GM19438 (cell line): ENCODE measurements at regions not wholly inside any gene's neighbourhood (a gene's known extent, or its start where the extent isn't known, plus 50 kb on each side); places are given as distances from the start of the nearest gene placed in this dataset.
"Not testable (repeated sequence)": the region's sequence is repeated elsewhere in the genome, so short reads cannot be mapped to it uniquely, and the experiment has no call there.

ENCODE experiments used
- ATAC-seq: cut with Tn5 transposase; IDR thresholded peaks from one replicate; pipeline ENCODE4 v1.9.1; 2021; ENCODE audit warnings: low read depth; ENCODE audit not compliant: unreplicated experiment

DNA sequence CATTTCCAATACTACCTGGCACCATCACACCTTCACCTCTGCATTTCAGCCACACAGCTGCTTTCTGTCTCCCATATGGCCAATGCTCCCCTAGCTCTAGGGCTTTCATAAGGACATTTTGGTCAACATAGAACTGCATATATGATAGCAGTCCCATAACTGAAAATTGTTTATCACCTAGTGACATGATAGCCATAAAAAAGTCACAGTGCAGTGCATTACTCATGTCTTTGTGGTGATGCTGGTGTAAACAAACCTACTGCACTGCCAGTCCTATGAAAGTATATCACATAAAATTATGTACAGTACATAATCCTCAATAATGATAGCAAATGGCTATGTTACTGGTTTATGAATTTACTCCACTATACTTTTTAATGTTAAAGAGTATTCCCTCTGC, 221.0 kb downstream of the NAF1 start:
- no peak for ATAC-seq

DNA sequence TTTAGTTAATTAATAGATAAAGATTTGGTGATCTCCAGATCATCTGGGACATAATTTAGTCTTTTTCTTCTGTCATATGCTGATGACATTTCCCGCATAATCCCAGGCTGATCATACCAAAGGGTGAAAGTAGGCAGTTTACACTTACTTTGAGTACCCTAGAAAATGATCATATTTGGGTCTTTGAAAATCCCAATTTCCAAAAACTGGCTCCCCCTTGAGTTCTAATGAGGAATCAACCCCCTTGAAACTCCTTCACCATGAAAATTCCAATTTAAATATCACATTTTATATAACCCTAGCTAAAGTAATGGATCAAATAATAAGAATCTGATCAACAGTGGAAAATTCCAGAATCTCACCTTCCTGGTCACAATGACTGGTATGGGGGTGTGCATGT, 223.4 kb downstream of the NAF1 start:
- no peak for ATAC-seq

DNA sequence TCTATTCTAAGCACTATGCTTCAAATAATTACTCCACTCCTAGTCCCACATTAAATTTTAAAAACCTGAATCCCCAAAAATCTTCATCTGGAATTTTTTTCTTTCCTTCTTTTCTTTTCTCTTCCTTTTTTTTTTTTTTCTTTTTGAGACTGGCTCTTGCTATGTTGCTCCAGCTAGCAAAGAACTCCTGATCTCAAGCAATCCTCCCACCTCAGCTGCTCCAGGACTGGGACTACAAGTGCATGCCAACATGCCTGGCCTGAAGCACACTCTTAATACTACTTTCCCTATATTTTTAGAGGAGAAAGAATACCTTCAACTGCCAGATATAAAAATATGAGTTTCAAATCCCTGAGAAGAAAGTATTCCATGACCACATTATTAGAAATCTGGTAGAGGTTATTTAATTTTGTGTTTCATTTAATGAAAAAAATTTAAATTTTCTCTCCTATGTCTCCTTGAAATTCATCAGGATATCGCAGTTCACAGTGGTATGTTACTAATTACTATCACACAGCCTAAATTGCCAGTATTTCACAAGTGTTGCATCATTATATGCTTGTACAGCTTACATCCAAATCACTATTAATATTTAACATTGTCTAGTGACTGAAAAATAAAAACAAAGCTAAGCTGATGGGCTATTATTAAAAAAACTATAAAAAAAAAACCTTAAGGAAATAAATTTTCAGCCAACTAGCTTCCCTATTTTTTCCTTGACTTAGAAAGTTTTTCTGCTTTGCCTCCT, 227.8 kb downstream of the NAF1 start:
- no peak for ATAC-seq

DNA sequence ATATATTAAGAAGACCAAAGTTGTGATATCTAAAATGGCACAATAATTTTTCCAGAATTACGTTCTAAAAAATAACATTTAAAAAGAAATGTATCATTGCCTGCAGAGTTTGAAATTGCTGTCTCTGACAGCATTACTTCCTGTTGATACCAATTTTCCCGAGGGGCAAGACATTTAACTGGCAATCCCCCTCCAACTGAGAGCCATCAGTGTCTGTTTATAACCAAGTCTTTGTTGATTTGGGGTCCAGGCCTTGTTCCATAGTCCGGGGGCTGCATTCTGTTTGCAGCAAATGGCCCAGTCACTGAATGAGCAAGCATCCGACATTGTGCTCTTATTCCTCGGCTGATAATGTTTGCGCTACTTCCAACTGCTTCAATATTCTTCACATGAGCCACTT, 231.5 kb downstream of the NAF1 start:
- ATAC-seq, result no peak

DNA sequence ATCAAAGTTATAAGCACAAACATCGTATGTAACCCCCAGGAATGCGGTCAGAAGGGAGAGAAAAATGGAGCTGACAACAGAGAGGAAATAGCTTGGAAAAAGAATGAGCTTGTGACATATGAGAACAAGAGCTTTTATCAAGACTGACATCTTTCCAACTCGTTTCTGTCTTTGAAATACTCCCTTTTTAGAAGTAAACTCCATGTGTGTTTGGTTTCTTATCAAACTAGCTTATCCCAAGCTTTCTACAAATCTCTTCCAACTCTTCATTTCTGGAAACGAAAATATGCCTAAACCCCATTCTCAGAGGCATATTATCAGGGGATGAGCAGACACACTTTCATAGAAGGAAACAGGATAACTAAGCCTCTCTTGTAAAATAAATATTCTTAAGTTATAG, 235.4 kb downstream of the NAF1 start:
- no peak for ATAC-seq

DNA sequence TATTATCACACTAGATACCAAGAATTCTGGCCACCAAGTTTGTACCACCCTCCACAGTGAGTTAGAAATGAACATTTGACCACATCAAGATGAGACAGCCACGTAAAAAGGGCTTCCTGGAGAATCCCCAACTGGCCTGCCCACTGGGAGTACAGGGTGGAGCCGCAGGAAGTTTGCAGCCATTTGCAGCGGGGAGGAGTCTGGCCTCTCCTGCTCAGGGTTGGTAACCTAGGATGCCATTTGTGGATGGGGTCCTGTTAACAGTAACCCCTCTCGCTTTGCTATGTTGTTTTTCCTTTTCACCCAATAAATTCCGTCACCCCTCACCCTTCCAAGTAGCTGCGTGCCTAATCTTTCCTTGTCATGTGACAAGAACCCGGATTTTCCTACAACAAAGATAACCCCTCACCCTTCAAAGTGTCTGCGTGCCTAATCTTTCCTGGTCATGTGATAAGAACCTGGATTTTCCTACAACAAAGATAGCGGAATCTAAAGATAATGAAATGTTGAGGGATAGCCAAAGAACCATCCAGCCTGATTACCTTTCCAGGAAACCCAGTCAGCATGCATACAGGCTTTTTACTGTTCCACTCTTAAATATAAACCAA, 245.4 kb downstream of the NAF1 start:
- ATAC-seq, result no peak

DNA sequence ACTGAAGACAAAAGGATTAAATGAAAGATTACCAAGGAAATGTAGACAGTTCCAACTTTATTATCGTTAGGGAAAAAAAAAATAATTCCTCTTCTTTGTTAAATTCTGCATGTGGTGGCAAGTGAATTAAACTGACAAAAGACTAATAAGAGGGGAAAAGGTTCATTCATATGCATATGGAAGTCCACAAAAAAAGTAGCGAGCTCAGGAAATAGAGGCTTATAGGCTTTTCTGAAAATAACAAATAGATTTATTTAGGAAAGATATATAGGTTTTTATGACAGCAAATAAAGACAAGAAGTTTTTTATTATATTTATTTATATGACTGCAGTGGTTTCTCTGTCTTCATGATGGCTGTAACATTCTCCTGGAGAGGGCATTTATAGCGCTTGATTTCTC, 246.0 kb downstream of the NAF1 start:
- ATAC-seq, result no peak

DNA sequence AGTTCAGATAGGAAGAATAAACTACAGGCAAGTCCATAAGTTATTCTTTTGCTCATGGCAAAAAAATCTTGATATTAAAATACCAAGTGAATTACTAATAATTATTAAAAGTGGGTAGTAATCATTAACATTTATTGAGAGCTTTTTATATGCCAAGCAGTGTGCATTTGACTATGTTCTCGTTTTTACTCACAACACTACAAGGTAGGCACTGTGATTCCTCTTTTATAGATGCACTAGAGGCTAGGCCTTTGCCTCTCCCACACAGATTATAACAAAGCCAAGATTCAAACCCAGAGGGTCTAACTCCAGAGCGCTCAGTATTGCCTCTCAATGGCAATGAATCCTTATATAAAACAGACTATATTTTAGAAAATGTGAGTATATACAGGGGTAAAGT, 254.2 kb downstream of the NAF1 start:
- ATAC-seq, result no peak

DNA sequence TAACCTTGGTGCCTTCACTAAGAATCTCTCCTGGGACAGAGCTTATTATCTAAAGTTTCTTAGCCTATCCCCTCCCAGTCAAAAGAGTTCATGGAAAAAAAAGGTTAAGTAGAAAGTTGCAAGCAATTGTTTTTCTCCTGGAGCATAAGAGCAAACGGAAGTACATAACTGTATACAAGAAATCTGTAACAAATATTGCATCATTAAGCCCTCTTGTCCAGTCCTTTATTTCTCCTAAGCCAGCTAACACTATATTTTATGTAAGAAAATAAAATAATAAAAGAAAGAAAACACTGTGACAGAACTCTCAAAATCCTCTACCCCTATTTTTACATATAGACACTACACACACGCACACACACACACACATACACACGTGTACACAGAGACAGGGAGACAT, 255.3 kb downstream of the NAF1 start:
- no peak for ATAC-seq

DNA sequence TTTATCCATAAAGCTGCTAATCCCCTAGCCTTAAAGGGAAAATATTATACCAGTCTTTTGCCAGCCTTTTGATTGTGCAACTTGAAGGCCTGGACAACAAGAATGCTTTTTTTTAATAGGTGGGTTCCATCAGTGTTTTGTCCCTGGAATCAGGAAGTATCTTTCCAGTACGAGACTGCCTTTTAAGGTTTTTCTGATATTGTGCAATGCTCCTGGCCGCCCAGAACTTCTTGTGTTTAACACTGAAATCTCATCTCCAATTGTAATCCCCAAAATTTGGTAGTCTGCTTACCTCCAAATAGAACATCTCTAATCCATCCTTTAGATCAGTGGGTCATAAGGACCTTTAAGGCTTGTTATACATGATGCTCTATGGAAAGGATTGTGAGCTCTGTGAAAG, 256.7 kb downstream of the NAF1 start:
- no peak for ATAC-seq

DNA sequence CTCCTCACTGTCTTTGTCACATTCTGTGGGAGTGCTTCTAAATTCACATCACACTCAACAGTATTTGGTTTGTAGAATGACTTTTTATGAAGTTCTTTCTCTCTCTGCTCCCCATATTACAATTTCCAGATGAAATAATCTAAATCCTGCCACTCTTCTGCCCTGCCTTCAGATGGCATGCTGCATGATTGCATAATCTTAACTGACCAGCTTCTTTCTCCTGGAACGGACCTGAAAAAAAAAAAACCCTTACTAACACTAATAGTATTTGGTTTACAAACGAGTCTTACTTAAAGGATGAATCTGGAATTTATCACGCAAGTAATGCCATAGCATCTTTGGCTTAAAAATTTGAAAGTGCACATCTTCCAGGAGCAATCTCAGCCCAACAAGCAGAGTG, 272.3 kb downstream of the NAF1 start:
- no peak for ATAC-seq

DNA sequence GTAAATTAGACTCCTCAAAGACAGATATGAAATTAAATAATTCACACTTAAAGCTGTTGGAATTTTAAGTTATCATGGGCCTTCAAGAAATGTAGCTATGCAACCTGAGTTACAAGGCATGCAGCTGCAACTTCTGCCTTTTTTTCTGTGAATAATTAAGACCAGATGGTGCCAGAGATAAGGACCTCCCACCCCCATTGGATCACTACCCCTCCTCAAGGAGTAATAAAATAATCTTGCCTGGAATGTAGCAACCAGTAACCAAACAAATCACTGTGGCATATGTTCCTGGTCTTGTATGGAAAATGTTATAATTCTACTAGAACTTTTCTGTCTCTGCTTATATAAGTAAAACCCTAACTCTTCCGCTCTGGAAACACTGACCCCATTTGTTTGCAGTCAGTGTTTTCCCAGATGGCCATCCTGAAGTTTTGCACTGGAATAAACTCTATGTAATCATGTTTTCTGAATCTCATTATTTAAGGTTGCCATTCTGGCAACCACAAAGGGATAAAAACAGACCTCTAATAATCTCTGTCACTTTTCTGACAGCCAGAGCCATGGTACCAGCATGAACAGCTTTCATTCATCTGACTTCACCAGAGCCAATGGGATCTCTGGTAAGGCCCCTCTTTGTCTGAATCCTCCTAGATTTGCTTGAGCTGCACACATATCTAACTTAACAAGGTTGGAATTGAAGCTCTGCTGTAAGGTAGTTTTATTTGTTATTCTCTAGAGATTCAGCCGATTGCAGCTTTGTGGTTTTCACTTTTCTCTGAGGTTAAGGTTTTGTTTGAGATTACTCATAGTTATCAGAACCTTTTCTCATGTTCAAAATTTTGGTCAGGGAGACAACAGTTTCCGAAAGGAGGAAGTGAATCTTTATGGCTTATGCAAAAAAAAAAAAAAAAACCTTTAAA, 274.6 kb downstream of the NAF1 start:
- peak; percentile 98 for ATAC-seq

DNA sequence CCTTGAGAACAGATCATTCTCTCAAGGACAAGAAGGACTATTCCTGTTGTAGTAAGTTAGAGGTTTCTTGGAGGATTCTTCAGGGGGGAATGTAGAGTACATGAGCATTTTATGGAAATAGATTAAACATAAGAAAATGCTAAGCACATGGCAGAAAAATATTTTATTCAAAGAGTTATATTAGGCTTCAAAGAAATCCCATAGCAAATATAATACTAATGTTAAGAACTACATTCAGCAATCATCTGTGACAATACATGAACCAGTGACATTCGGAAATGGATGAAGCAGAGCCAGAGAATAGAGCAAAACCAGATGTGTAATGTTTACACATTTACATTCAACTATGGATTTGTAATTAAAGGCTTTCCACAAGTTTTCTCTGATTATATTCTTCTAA, 288.6 kb downstream of the NAF1 start:
- no peak for ATAC-seq

DNA sequence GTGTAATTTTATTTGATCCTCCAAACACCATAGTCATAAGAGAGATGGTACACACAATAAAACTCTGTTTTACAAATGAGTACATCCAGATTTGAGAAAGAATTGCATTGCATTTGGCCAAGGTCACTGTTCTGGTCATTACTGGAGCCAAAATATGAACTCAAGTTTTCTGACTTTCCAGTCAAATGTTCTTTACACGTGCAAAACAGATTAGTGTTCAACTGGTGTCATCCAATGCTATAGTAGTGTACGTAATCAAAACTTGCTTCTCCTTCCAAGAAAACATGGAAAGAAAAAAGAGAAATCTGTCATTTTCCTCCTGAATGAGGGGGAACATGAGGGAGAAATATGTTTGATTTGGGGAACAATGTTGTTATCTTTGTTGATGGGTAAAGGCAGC, 291.9 kb downstream of the NAF1 start:
- no peak for ATAC-seq

DNA sequence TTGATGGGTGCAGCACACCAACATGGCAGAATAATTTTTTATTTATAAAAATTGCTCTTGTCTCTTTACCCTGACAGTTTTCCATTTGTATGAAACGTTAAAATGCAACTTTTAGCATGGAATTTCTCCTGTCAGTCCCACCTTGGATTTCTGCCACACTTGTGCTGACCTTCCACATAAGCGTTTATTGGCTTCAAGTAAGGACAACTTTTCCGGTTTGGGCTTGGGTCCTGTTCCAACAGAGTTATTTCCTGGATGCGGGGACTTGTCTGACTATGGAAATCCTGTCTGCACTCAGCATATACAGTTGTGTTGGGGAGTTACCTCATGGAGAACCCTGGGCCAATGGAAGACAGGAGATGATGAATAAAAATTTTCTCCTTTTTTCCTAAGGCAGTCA, 294.7 kb downstream of the NAF1 start:
- no peak for ATAC-seq

DNA sequence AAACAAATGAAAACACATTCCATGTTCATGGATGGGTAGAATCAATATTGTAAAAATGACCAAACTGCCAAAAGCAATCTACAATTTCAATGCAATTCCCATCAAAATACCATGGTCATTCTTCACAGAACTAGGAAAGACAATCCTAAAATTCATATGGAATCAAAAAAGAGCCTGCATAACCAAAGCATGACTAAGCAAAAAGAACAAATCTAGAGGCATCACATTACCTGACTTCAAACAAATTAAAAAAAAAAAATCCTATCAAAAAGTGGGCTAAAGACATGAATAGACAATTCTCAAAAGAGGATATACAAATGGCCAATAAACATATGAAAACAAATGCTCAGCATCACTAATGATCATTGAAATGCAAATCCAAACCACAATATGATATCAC, 297.5 kb downstream of the NAF1 start:
- ATAC-seq, result no peak

DNA sequence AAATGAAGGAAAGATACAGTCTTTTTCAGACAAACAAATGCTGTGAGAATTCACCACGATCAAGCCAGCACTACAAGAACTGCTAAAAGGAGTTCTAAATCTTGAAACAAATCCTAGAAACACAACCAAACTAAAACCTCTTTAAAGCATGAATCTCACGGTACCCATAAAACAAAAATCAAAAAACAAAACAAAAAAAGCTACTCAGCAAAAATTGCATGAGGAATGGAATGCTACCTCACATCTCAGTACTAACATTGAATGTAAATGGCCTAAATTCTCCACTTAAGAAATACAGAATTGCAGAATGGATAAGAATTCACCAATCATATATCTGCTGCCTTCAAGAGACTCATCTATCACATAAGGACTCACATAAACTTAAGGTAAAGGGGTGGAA, 300.1 kb downstream of the NAF1 start:
- no peak for ATAC-seq

DNA sequence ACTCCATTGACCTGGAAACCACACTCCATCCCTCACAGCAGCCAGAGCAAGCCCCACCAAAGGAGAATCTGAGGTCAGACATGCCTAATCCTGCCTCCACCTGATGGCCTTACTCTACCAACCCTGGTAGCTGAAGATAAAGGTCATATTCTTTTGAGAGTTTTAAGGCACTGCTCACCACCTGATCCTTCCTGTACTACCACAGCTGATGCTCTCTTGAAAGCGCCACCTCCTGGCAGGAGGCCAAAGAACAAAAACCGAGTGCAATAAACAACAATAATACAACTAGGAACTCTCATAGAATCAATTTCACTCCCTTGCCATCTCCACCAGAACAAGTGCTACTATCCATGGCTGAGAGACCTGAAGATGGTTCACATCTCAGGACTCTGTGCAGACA, 301.6 kb downstream of the NAF1 start:
- ATAC-seq, result no peak

DNA sequence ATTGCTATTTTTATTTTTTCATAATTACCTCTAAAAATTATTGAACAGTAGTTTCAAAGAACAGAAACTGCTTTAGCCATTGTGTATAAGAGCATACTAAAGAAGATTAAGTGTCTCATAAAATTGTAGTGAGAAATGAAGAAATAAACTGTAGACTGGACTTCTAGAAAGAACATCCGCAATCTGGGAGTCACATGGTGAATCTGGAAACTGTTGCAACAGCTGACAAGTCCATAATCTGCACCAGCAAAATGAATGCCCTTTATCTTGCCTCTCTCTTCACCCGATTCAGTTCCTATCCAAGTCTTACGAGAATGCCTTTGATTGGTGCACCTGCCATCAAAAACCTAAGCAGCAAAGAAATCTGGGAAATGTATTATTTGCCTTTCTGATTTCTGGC, 312.9 kb downstream of the NAF1 start:
- ATAC-seq, result no peak

DNA sequence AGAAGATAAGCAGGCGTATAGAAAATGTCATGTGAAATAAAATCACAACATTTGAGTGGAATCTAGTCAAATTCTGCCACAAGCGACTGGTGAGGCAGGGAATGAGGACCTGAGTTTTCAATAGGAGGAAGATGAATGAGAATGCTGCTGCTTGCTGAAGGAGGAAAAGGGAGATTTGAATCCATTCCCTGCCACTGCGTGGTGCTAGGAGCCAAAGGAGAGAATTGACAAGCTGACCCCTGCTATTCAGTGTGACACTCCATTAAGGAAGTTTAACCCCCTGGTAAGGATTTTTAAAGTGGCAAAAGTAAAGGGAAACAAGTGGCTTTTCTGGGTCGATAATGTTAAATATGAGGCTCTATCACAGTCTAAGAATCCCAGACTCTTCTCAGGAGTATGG, 314.0 kb downstream of the NAF1 start:
- ATAC-seq, result no peak

DNA sequence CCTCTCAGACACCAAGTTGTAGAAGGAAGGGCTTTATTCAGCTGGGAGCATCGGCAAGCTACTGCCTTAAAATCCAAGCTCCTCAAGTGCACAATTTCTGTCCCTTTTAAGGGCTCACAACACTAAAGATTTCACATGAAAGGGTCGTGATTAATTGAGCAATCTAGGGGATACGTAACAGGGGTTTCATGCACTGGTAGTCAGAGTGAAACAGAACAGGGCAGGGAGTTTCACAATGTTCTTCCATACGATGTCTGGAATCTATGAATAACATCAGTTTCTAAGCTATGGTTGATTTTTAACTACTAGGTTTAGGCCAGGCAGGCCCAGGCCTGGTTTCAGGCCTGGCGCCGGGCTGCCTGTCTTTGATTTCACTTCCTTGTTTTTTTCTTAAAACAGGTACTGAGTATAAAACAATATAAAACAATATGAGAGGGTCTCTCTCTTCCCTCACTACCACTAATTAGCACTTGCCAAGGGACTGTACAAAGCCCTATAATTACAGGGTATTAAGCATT, 315.4 kb downstream of the NAF1 start:
- ATAC-seq, result not testable (repeated sequence)
